ENCODE measurements at regions not wholly inside any gene's neighbourhood (a gene's known extent, or its start where the extent isn't known, plus 50 kb on each side); places are given as distances from the start of the nearest gene placed in this dataset.

DNA sequence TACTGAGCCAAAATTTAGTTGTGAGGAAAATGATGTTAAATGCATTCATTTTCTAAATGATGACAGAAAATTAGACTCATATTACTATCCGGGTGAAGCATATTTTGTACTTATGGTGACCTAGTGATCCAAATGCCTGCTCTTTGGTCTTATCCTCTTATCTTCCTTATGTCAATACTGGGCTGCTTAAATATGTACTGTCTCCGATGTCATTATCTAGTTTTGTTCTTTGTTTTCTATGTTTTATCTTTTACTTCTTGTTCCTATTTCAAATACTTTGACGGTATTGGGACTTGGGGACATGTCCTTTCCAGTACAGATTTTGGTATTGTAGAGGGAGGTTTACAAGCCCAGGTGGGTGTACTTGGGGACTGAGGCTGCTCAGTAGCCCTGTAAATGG, 124.6 kb upstream of the ESR1 start:
- TF ChIP-seq, protein P1, sequence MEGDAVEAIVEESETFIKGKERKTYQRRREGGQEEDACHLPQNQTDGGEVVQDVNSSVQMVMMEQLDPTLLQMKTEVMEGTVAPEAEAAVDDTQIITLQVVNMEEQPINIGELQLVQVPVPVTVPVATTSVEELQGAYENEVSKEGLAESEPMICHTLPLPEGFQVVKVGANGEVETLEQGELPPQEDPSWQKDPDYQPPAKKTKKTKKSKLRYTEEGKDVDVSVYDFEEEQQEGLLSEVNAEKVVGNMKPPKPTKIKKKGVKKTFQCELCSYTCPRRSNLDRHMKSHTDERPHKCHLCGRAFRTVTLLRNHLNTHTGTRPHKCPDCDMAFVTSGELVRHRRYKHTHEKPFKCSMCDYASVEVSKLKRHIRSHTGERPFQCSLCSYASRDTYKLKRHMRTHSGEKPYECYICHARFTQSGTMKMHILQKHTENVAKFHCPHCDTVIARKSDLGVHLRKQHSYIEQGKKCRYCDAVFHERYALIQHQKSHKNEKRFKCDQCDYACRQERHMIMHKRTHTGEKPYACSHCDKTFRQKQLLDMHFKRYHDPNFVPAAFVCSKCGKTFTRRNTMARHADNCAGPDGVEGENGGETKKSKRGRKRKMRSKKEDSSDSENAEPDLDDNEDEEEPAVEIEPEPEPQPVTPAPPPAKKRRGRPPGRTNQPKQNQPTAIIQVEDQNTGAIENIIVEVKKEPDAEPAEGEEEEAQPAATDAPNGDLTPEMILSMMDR (IDR thresholded peaks at IDR 0.05; ENCODE audit: insufficient read depth, low read length) = no peak
- no peak for TF ChIP-seq POLR2AphosphoS5 (IDR thresholded peaks at IDR 0.05; ENCODE audit: low read depth)
- TF ChIP-seq, protein P2, sequence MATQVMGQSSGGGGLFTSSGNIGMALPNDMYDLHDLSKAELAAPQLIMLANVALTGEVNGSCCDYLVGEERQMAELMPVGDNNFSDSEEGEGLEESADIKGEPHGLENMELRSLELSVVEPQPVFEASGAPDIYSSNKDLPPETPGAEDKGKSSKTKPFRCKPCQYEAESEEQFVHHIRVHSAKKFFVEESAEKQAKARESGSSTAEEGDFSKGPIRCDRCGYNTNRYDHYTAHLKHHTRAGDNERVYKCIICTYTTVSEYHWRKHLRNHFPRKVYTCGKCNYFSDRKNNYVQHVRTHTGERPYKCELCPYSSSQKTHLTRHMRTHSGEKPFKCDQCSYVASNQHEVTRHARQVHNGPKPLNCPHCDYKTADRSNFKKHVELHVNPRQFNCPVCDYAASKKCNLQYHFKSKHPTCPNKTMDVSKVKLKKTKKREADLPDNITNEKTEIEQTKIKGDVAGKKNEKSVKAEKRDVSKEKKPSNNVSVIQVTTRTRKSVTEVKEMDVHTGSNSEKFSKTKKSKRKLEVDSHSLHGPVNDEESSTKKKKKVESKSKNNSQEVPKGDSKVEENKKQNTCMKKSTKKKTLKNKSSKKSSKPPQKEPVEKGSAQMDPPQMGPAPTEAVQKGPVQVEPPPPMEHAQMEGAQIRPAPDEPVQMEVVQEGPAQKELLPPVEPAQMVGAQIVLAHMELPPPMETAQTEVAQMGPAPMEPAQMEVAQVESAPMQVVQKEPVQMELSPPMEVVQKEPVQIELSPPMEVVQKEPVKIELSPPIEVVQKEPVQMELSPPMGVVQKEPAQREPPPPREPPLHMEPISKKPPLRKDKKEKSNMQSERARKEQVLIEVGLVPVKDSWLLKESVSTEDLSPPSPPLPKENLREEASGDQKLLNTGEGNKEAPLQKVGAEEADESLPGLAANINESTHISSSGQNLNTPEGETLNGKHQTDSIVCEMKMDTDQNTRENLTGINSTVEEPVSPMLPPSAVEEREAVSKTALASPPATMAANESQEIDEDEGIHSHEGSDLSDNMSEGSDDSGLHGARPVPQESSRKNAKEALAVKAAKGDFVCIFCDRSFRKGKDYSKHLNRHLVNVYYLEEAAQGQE (IDR thresholded peaks at IDR 0.05; ENCODE audit: insufficient replicate concordance, low read depth) = no peak
